GM19025 (cell line): ENCODE measurements at regions not wholly inside any gene's neighbourhood (a gene's known extent, or its start where the extent isn't known, plus 50 kb on each side); places are given as distances from the start of the nearest gene placed in this dataset.
"Not testable (repeated sequence)": the region's sequence is repeated elsewhere in the genome, so short reads cannot be mapped to it uniquely, and the experiment has no call there.

Source experiments
- ATAC-seq: cut with Tn5 transposase; IDR thresholded peaks from one replicate; pipeline ENCODE4 v1.9.1; 2021; ENCODE audit warnings: mild to moderate bottlenecking, low read depth, moderate library complexity; ENCODE audit not compliant: unreplicated experiment

DNA sequence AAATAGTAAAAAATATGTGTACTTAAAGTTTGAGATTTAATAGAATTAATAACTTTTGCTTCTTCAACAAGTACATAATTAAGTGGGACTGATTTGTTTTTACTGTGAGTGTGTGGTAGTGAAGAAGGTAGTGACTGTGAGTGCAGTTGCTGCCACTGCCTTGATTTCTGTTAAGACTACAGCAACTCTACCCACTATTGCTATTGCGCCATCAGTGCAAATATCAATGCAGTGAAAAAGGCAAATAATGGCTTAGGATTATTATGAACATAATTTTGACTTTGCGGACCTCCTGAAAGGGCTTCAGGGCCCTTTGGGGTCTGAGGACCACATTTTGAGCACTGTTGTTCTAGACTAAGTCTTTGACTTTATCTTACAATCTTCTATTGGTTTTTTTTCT lies 112.0 kb upstream of the PITX1 start:
- ATAC-seq = no peak

DNA sequence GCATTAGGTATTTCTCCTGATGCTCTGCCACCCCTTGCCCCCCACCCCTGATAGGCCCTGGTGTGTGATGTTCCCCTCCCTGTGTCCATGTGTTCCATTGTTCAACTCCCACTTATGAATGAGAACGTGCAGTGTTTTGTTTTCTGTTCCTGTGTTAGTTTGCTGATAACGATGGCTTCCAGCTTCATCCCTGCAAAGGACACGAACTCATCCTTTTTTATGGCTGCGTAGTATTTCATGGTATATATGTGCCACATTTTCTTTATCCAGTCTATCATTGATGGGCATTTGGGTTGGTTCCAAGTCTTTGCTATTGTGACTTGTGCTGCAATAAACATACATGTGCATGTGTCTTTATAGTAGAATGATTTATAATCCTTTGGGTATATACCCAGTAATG lies 109.7 kb upstream of the PITX1 start:
- ATAC-seq = not testable (repeated sequence)

DNA sequence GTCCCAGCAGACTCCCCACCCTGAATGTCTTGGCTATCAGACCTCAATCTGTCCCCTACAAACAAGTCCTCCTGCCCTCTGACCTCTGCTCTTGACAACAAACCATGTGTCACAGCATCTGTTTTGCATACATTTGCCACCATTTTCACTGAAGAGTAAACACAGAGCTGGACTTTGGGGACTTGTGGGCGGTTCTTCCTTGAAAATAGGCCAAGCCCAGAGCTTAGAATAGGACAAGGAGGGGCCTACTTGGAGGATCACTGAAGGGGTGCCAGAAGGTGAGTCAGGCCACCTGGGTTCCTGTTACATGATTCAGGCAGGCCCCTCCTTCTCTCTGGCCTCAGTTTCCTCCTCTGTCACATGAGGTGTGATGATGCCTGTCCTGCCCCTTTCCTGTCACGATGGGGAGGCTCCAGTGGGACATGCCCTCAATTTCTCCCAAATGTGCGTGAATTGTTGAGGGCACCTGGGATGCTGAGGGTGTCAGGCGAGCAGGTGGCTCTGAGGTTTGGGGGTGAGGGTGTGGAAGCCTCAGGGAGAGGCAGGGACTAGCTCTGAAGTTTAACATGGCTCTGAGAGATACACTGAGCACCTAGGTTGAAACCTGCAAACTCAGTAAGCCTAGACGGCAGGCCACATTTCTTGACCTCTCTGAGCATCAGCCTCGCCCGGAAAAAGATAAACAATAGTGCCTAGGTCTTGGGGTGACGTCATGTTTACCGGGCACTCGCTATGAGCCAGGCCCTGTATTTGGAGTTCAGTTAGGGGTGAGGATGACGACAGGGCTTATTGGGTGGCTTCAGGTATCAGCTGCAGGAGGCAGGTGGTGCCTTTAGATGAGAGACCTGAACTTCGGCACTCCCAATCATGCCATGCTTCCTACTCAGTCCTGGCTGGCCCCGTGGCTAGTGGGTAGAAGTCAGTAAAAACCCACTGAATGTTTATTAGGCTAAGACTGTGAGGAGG lies 107.6 kb upstream of the PITX1 start:
- no peak for ATAC-seq

- no peak for ATAC-seq
Measured at GRCh38 chr5:135140446-135141204, 106.6 kb upstream of the PITX1 start.

GRCh38 chr5:135139381-135140134 lies 105.5 kb upstream of the PITX1 start:
- ATAC-seq = no peak

DNA sequence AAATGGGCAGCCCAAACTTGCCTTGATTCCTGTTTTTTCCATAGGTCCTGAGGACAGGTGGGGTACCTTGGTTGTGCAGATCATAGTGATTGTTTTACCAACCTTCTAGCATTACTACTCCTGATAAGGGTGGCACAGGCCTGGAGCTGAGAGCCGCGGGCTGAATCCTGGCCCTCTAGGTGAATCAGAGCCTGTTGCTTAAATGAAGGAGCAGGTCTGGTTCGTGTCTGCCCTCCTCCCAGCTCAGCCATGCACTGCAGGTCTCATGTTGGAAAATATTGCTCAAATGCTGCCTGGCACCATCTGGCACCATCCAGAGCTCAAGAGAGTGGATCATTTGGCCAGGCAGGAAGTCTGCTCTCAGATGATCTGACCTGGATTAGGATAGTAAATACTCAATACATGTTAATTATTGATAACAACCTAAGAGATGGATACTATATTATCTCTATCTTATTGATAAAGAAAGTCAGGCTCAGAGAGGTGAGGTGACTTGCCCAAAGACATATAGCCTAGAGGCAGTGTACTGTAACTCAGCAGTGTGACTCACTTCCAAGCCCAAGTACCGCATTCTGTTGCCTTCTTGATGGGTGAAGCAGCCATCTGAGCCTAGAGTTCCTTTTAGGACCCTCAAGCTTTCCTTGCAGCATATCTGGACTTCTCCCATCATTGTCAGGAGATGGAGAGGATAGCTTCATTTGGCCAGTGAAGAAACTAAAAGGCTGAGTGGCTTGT lies 104.3 kb upstream of the PITX1 start:
- no peak for ATAC-seq

DNA sequence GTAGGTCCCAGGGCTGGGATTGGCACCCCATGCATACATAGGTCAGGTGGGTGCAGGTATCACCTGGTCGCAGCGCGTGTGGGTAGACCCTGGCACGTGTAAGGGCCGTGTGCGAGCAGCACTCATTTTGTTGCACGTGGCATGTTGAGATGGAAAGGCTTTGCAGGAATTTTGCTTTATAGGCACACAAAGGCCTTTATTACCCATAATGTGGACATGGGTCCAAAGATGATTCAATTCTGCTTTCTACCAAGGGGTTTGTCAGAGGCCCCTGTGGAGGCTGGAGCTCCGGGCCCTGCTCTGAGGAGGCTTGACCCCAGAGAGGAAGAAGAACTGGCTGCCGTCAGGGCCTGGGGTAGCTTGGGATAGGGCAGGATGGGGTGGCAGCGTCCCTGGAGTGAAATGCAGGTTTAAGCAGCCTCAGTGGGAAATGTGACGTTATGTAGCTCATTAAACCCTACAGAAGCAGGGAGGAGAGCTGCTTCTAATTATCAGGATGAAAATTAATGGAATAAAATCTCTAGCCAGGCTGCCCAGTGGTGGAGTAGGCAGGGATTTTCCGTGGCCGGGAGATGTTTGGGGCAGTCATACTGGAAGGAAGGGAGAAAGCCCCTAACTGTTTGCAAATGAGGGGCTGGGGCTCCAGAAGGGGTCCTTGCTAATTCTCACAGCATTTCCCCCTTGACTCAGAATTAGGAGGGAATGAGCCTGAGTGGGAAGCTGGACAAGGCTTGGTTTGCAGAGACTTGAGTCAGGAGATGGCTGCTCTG lies 103.3 kb upstream of the PITX1 start:
- no peak for ATAC-seq

GRCh38 chr5:135136546-135136945 lies 102.5 kb upstream of the PITX1 start:
- no peak for ATAC-seq

DNA sequence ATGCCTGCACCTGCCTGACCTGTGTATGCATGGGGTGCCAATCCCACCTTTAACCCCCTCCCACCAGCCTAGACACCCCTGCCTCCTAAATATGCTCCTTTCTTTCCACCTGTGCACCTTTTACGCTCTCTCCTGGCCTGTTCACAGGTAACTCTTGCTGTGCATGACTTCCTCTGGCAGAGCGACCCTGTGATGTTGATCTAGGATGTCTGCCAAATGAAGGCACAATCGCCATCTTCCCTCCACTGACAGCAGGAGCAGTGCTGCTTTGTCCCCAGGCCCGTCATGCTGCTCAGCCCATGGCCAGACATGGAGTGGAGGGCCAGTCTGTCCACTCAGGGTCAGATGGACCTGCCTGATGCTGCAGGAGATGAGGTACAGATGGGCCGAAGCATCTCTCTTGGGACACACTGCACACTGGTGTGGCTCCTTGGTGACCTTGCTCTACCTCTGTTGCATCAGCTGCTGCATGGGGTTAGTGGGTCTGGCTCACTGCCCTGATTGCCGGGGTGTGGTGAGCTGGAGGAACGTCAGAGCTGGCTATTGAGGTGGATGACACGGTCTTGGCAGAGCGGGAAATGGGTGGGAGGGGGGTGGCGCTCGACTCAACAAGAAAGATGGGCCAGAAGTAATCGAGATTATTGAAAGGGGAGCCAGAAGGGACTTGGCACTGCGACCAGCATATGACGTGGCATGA lies 101.7 kb upstream of the PITX1 start:
- no peak for ATAC-seq

GRCh38 chr5:135134691-135135381 lies 100.8 kb upstream of the PITX1 start:
- no peak for ATAC-seq

GRCh38 chr5:135133698-135134515 lies 99.9 kb upstream of the PITX1 start:
- ATAC-seq = no peak

DNA sequence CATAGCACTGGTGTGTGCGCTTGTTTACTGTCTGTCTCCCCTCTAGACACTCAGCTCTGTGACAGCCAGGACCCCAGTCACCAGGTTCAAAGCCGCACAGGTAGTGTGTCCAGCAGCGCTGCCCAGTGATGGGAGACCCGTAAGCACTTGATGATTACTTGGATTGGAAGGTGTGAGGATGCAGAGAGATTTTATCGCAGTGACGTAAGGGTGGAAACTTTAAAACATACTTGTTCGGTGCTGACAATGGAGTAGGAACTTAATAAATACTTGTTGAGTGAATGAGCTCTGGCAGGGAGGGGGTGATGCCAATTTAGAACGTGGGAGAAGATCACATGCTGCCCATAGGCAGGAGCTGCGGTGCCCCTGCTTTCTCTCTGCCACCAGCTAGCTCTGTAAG lies 99.2 kb upstream of the PITX1 start:
- ATAC-seq = no peak

DNA sequence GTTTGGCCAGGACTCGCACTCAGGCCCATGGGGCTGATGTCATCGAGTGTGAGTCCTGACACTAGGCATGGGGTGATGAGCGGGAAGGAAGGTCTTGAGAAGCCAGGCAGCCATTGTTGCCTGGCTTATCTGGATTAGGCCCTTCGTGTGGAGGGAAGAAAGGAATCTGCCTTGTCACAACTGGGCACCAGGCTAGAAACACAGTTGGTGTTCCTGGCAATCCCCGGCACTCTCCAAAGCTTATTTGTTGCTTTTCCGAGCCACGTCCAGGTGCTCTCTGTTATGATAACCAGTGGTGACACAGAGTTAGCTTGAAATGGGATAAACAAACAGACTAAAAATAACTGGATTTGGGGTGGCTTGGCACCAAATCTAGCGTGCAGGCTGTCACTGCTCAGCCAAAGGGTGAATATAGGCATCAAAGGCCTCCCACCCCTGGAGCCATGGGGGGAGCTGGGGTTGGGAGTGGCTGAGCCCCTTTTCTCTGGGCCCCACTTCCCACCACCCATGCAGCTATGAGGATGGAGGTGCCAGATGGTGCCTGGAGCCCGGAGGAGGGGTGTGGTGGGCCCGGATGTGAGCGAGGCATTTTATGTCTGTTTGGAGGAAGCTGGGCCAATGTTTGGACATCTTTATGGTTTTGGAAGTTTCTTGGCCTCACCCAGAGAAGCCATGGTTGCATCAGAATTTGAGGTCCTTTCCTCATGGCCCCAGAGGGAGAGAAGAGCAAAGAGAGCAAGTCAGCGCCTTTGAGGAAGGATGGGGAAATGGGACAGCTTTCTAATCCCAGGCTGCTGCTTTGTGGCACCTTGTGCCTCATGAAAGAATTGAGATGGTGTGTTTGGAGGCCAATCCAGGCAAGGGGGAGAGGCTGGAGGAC lies 98.0 kb upstream of the PITX1 start:
- ATAC-seq = no peak

DNA sequence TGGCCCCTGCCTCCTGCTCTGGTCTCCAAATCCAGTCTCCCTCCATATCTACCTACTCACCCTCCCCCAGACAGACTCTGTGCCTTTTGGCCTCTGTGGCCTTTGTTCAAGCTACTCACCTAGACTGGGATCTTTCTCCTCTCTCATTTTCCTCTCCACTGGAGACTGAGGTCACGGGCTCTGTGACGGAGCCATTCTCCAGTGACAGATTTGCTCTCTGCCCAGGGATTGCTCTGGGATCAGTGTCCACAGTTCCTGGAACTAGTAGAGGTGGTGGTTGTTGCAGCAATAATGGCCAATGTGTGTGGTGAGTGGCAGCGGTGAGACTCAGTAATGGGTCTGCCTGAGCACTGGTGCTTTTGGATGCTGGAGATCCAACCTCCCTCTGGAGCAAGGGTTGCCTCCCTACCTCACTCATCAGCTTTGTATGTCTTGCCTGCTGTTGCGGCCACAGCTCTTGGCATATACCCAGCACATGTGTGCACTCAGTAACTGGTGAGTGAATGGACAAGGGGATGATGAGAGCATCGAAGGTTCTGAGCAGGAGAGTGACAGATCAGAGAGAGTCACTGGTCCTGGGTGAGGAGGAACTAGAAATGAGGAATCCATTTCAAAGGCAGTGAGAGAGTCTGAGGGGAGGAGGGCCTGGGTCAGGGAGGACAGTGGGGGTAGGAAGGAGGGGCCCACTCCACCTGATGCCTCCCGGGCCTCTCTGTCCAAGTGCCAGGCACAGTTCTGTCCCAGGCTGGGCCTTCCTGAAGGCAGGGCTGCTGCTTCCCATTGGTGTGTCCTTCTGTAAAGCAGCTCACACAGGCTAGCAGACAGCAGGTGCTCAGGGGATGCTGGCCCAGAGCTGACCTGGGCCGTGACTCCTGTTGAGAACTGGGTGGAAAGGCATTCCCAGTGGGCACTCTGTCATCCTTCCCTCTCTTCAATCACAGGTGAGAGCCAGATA lies 96.5 kb upstream of the PITX1 start:
- ATAC-seq = no peak

GRCh38 chr5:135129307-135129706 lies 95.3 kb upstream of the PITX1 start:
- ATAC-seq = no peak
